GM21529 (cell line): ENCODE measurements at regions not wholly inside any gene's neighbourhood (a gene's known extent, or its start where the extent isn't known, plus 50 kb on each side); places are given as distances from the start of the nearest gene placed in this dataset.

ENCODE experiments used
- ATAC-seq: cut with Tn5 transposase; IDR thresholded peaks from one replicate; pipeline ENCODE4 v1.9.1; 2021; ENCODE audit not compliant: unreplicated experiment

GRCh38 chr5:82855893-82856550, 221.2 kb downstream of the TMEM167A start:
- ATAC-seq = no peak

- no peak for ATAC-seq
These were observed 222.2 kb downstream of the TMEM167A start for GRCh38 chr5:82854956-82855355.

- no peak for ATAC-seq
These were observed 225.7 kb downstream of the TMEM167A start for GRCh38 chr5:82851471-82851870.

- ATAC-seq = no peak
These were observed 226.8 kb downstream of the TMEM167A start for GRCh38 chr5:82850393-82850792.

- no peak for ATAC-seq
These were observed 227.3 kb downstream of the TMEM167A start for GRCh38 chr5:82849885-82850284.

- ATAC-seq = no peak
These were observed 229.6 kb downstream of the TMEM167A start for GRCh38 chr5:82847562-82847961.

GRCh38 chr5:82839881-82840280, 237.3 kb downstream of the TMEM167A start:
- ATAC-seq = no peak

- no peak for ATAC-seq
These were observed 241.7 kb downstream of the TMEM167A start for GRCh38 chr5:82835488-82835887.

- no peak for ATAC-seq
These were observed 243.0 kb downstream of the TMEM167A start for GRCh38 chr5:82834151-82834550.

- no peak for ATAC-seq
These were observed 243.9 kb downstream of the TMEM167A start for GRCh38 chr5:82833277-82833676.

GRCh38 chr5:82832445-82832844, 244.7 kb downstream of the TMEM167A start:
- ATAC-seq = no peak

GRCh38 chr5:82828211-82828610, 249.0 kb downstream of the TMEM167A start:
- ATAC-seq = no peak

GRCh38 chr5:82827651-82828050, 249.5 kb downstream of the TMEM167A start:
- ATAC-seq = no peak

GRCh38 chr5:82822634-82822927, 254.6 kb downstream of the TMEM167A start:
- ATAC-seq = no peak

GRCh38 chr5:82821846-82822633, 255.2 kb downstream of the TMEM167A start:
- ATAC-seq = no peak

- ATAC-seq = peak; percentile 81
These were observed 256.0 kb downstream of the TMEM167A start for GRCh38 chr5:82820961-82821845.

GRCh38 chr5:82820188-82820587, 257.0 kb downstream of the TMEM167A start:
- ATAC-seq = no peak

GRCh38 chr5:82817897-82818676, 259.1 kb downstream of the TMEM167A start:
- ATAC-seq = no peak

- ATAC-seq = no peak
These were observed 260.3 kb downstream of the TMEM167A start for GRCh38 chr5:82816926-82817325.

GRCh38 chr5:82815871-82816270, 261.3 kb downstream of the TMEM167A start:
- ATAC-seq = no peak

- ATAC-seq = no peak
These were observed 263.3 kb downstream of the TMEM167A start for GRCh38 chr5:82813861-82814260.
